Thyroid gland (tissue), 4 donors: ENCODE measurements at regions not wholly inside any gene's neighbourhood (a gene's known extent, or its start where the extent isn't known, plus 50 kb on each side); places are given as distances from the start of the nearest gene placed in this dataset.

Source experiments
- DNase-seq, 2 donors: peaks; one replicate each; pipeline ENCODE4 v3.0.0-alpha.2; 2019
- H3K27ac ChIP-seq, 3 donors: fragments of 200-600 bp; sonication (generic); 1 replicate in 2 of 3; 2 replicates in 1 of 3; pipeline ENCODE4 v1.5.1; 2016 to 2019; ENCODE audit warnings: mild to moderate bottlenecking in 1 of 3, moderate library complexity in 1 of 3
- H3K27me3 ChIP-seq: fragments of 200-600 bp; sonication (generic); one replicate; pipeline ENCODE4 v1.5.1; 2019
- H3K36me3 ChIP-seq, 2 donors: fragments of 200-600 bp; sonication (generic); one replicate each; pipeline ENCODE4 v1.5.1; 2016 to 2019
- H3K4me1 ChIP-seq, 2 donors: fragments of 200-600 bp; sonication (generic); one replicate each; pipeline ENCODE4 v1.5.1; 2017 to 2019
- H3K4me3 ChIP-seq, 3 donors: fragments of 200-600 bp; sonication (generic); replicated peaks in 1 of 3; 1 replicate in 2 of 3; 2 replicates in 1 of 3; pipeline ENCODE4 v1.5.1; 2016; ENCODE audit warnings: mild to moderate bottlenecking in 1 of 3
- H3K9me3 ChIP-seq: fragments of 200-600 bp; sonication (generic); one replicate; pipeline ENCODE4 v1.5.1; 2017
- CTCF ChIP-seq, 6 experiments: fragments of 200-600 bp in 3 of 6; fragments of 450-650 bp in 3 of 6; sonication (generic) in 3 of 6; IDR thresholded peaks; one replicate each; pipeline ENCODE4 v1.5.1; 2016 to 2019; ENCODE audit warnings: antibody characterized with exemption in 6 of 6, mild to moderate bottlenecking in 2 of 6, inconsistent platforms in 1 of 6, moderate library complexity in 1 of 6
- POLR2A ChIP-seq, 2 donors: fragments of 450-650 bp; IDR thresholded peaks; one replicate each; pipeline ENCODE4 v1.6.1; 2017; ENCODE audit warnings: antibody characterized with exemption in 2 of 2, mild to moderate bottlenecking in 2 of 2, moderate library complexity in 1 of 2
- WGBS, 2 donors: methylation state at CpG; one replicate each; pipeline ENCODE4 v1.1.5; 2017; 5-methylcytosine and 5-hydroxymethylcytosine counted together
- intact Hi-C: fragments of 100-400 bp; cut with DNase I; formaldehyde crosslinking; loops from one replicate; pipeline ENCODE4 v1.15.1; 2023

GRCh38 chr10:36612436-36612835, 513.0 kb upstream of the ANKRD30A start:
- H3K27me3 ChIP-seq, result no peaks in the 10 kb centered on the region
- DNase-seq, result no peak
- TF ChIP-seq CTCF (IDR thresholded peaks at IDR 0.05), result no peak
- TF ChIP-seq POLR2A (IDR thresholded peaks at IDR 0.05), result no peak
- 96 to 99% methylated on average over 4 of the region's 4 CpGs for whole genome bisulfite sequencing, 2 donors
- H3K36me3 ChIP-seq, result no peaks in the 10 kb centered on the region
- H3K4me3 ChIP-seq, result no peak overlapping the region
- intact Hi-C loops, result no loop called here
- no peaks in the 10 kb centered on the region for H3K9me3 ChIP-seq
- peaks cover 8 to 10% of the 10 kb centered on the region in 2 donors for H3K4me1 ChIP-seq
- H3K27ac ChIP-seq, result no peak overlapping the region

GRCh38 chr10:36608866-36609265, 516.5 kb upstream of the ANKRD30A start:
- Histone ChIP-seq H3K27me3 (no peaks in the 10 kb centered on the region), H3K4me1 (no peaks in the 10 kb centered on the region), H3K9me3 (no peaks in the 10 kb centered on the region), H3K27ac (no peak overlapping the region), H3K4me3 (no peak overlapping the region), H3K36me3 (no peaks in the 10 kb centered on the region)
- WGBS, 2 donors, result 84 to 87% methylated on average over 4 of the region's 4 CpGs
- intact Hi-C loops, result no loop called here
- TF ChIP-seq CTCF (IDR thresholded peaks at IDR 0.05), result no peak
- no peak for TF ChIP-seq POLR2A (IDR thresholded peaks at IDR 0.05)
- DNase-seq, result no peak

- Histone ChIP-seq H3K36me3 (no peaks in the 10 kb centered on the region), H3K4me3 (no peak overlapping the region), H3K4me1 (no peaks in the 10 kb centered on the region), H3K9me3 (no peaks in the 10 kb centered on the region), H3K27me3 (no peaks in the 10 kb centered on the region), H3K27ac (no peak overlapping the region)
- 68 to 83% methylated on average over 1 of the region's 1 CpG for WGBS, 2 donors
- DNase-seq, result no peak
- TF ChIP-seq CTCF (IDR thresholded peaks at IDR 0.05) (no peak), POLR2A (IDR thresholded peaks at IDR 0.05) (no peak)
- intact Hi-C loops, result no loop called here
Measured at GRCh38 chr10:36608251-36608650, 517.1 kb upstream of the ANKRD30A start.

- intact Hi-C loops, result no loop called here
- no peak for TF ChIP-seq POLR2A (IDR thresholded peaks at IDR 0.05)
- TF ChIP-seq CTCF (IDR thresholded peaks at IDR 0.05), result no peak
- Histone ChIP-seq H3K27me3 (no peaks in the 10 kb centered on the region), H3K36me3 (no peaks in the 10 kb centered on the region), H3K9me3 (no peaks in the 10 kb centered on the region), H3K27ac (no peak overlapping the region), H3K4me3 (no peak overlapping the region), H3K4me1 (no peaks in the 10 kb centered on the region)
- DNase-seq, result no peak
- 91 to 94% methylated on average over 5 of the region's 5 CpGs for whole genome bisulfite sequencing, 2 donors
Measured at GRCh38 chr10:36606234-36606839, 519.1 kb upstream of the ANKRD30A start.

GRCh38 chr10:36604316-36604715, 521.1 kb upstream of the ANKRD30A start:
- no peaks in the 10 kb centered on the region for H3K4me1 ChIP-seq
- H3K27ac ChIP-seq, result no peak overlapping the region
- no peaks in the 10 kb centered on the region for H3K9me3 ChIP-seq
- no peak for TF ChIP-seq CTCF (IDR thresholded peaks at IDR 0.05)
- no peak for TF ChIP-seq POLR2A (IDR thresholded peaks at IDR 0.05)
- H3K27me3 ChIP-seq, result no peaks in the 10 kb centered on the region
- no peaks in the 10 kb centered on the region for H3K36me3 ChIP-seq
- WGBS, 2 donors, result 83 to 86% methylated on average over 2 of the region's 2 CpGs
- intact Hi-C loops, result no loop called here
- DNase-seq, result no peak
- no peak overlapping the region for H3K4me3 ChIP-seq
